T-helper 17 cell (primary cell): ENCODE measurements at regions not wholly inside any gene's neighbourhood (a gene's known extent, or its start where the extent isn't known, plus 50 kb on each side); places are given as distances from the start of the nearest gene placed in this dataset.

Experiments used
- ATAC-seq: fragments of 150-1000 bp; cut with Tn5 transposase; 2 replicates; pipeline ENCODE4 v1.10.0; 2021; ENCODE audit warnings: mild to moderate bottlenecking, moderate library complexity
- DNase-seq, 3 donors: peaks; one replicate each; pipeline versions ENCODE4 v3.0.0 to v3.0.0-alpha.2; 2020 to 2021
- H3K9me3 ChIP-seq: one replicate; pipeline ENCODE4 v1.7.0; 2013; ENCODE audit warnings: low read length, mild to moderate bottlenecking; ENCODE audit not compliant: control insufficient read depth, poor library complexity, severe bottlenecking
- H3K27ac Mint-ChIP-seq: one replicate; pipeline ENCODE4 v1.8.0; 2022; ENCODE audit warnings: mild to moderate bottlenecking, moderate library complexity, mixed read lengths
- H3K27me3 Mint-ChIP-seq: one replicate; pipeline ENCODE4 v1.8.0; 2022; ENCODE audit warnings: mixed read lengths
- H3K36me3 Mint-ChIP-seq: one replicate; pipeline ENCODE4 v1.8.0; 2022; ENCODE audit warnings: low read depth, mixed read lengths
- H3K4me1 Mint-ChIP-seq: one replicate; pipeline ENCODE4 v1.8.0; 2022; ENCODE audit warnings: mild to moderate bottlenecking, mixed read lengths
- H3K4me3 Mint-ChIP-seq: one replicate; pipeline ENCODE4 v1.8.0; 2022; ENCODE audit warnings: mild to moderate bottlenecking, moderate library complexity, mixed read lengths

- Mint-ChIP-seq H3K4me3 (no peak overlapping the region), H3K27me3 (no peaks in the 10 kb centered on the region), H3K36me3 (no peaks in the 10 kb centered on the region), H3K27ac (no peak overlapping the region), H3K4me1 (no peaks in the 10 kb centered on the region)
- ATAC-seq = no peak
- H3K9me3 ChIP-seq = no peaks in the 10 kb centered on the region
- no peak for DNase-seq
Measured at GRCh38 chr12:82057770-82058169, 298.6 kb upstream of the PPFIA2 start.

- no peaks in the 10 kb centered on the region for H3K9me3 ChIP-seq
- ATAC-seq = no peak
- DNase-seq = no peak
- no peaks in the 10 kb centered on the region for H3K36me3 Mint-ChIP-seq
- no peaks in the 10 kb centered on the region for H3K27me3 Mint-ChIP-seq
- no peak overlapping the region for H3K27ac Mint-ChIP-seq
- H3K4me3 Mint-ChIP-seq = no peak overlapping the region
- no peaks in the 10 kb centered on the region for H3K4me1 Mint-ChIP-seq
Measured at GRCh38 chr12:82055391-82055790, 296.2 kb upstream of the PPFIA2 start.

- no peaks in the 10 kb centered on the region for H3K27me3 Mint-ChIP-seq
- no peaks in the 10 kb centered on the region for H3K9me3 ChIP-seq
- no peak for ATAC-seq
- no peaks in the 10 kb centered on the region for H3K36me3 Mint-ChIP-seq
- DNase-seq = no peak
- no peak overlapping the region for H3K27ac Mint-ChIP-seq
- H3K4me1 Mint-ChIP-seq = no peaks in the 10 kb centered on the region
- H3K4me3 Mint-ChIP-seq = no peak overlapping the region
Measured at GRCh38 chr12:82054566-82054965, 295.4 kb upstream of the PPFIA2 start.

- H3K27me3 Mint-ChIP-seq = peaks cover 9% of the 10 kb centered on the region
- ATAC-seq (no peak), DNase-seq (no peak)
- H3K4me1 Mint-ChIP-seq = no peaks in the 10 kb centered on the region
- H3K27ac Mint-ChIP-seq = no peak overlapping the region
- H3K4me3 Mint-ChIP-seq = no peak overlapping the region
- H3K9me3 ChIP-seq = no peaks in the 10 kb centered on the region
- no peaks in the 10 kb centered on the region for H3K36me3 Mint-ChIP-seq
Measured at GRCh38 chr12:82047446-82047845, 288.3 kb upstream of the PPFIA2 start.

- Mint-ChIP-seq H3K36me3 (no peaks in the 10 kb centered on the region), H3K27me3 (peaks cover 8% of the 10 kb centered on the region), H3K4me1 (no peaks in the 10 kb centered on the region), H3K4me3 (no peak overlapping the region), H3K27ac (no peak overlapping the region)
- H3K9me3 ChIP-seq = no peaks in the 10 kb centered on the region
- DNase-seq = no peak
- no peak for ATAC-seq
Measured at GRCh38 chr12:82040987-82041743, 282.0 kb upstream of the PPFIA2 start.

GRCh38 chr12:82034769-82035168 is 275.6 kb upstream of the PPFIA2 start:
- Mint-ChIP-seq H3K36me3 (no peaks in the 10 kb centered on the region), H3K4me1 (no peaks in the 10 kb centered on the region), H3K27me3 (no peaks in the 10 kb centered on the region), H3K27ac (no peak overlapping the region), H3K4me3 (no peak overlapping the region)
- H3K9me3 ChIP-seq = no peaks in the 10 kb centered on the region
- DNase-seq (no peak), ATAC-seq (no peak)

GRCh38 chr12:82029936-82030335 is 270.8 kb upstream of the PPFIA2 start:
- no peak for ATAC-seq

GRCh38 chr12:82028772-82029171 is 269.6 kb upstream of the PPFIA2 start:
- Mint-ChIP-seq H3K4me1 (no peaks in the 10 kb centered on the region), H3K4me3 (no peak overlapping the region), H3K27me3 (no peaks in the 10 kb centered on the region), H3K27ac (no peak overlapping the region), H3K36me3 (no peaks in the 10 kb centered on the region)
- DNase-seq = no peak
- H3K9me3 ChIP-seq = no peaks in the 10 kb centered on the region
- no peak for ATAC-seq

More at GRCh38 chr12:82029936-82030335, 270.8 kb upstream of the PPFIA2 start:
- H3K36me3 Mint-ChIP-seq = no peaks in the 10 kb centered on the region
- no peaks in the 10 kb centered on the region for H3K27me3 Mint-ChIP-seq
- no peak overlapping the region for H3K4me3 Mint-ChIP-seq
- H3K9me3 ChIP-seq = no peaks in the 10 kb centered on the region
- DNase-seq = no peak
- no peak overlapping the region for H3K27ac Mint-ChIP-seq
- no peaks in the 10 kb centered on the region for H3K4me1 Mint-ChIP-seq

- ATAC-seq (no peak), DNase-seq (no peak)
- H3K27me3 Mint-ChIP-seq = no peaks in the 10 kb centered on the region
- no peaks in the 10 kb centered on the region for H3K9me3 ChIP-seq
- no peaks in the 10 kb centered on the region for H3K36me3 Mint-ChIP-seq
- H3K4me1 Mint-ChIP-seq = no peaks in the 10 kb centered on the region
- no peak overlapping the region for H3K4me3 Mint-ChIP-seq
- no peak overlapping the region for H3K27ac Mint-ChIP-seq
Measured at GRCh38 chr12:82027612-82028011, 268.5 kb upstream of the PPFIA2 start.

GRCh38 chr12:82025462-82025861 is 266.3 kb upstream of the PPFIA2 start:
- Mint-ChIP-seq H3K4me1 (no peaks in the 10 kb centered on the region), H3K4me3 (no peak overlapping the region), H3K36me3 (no peaks in the 10 kb centered on the region), H3K27me3 (no peaks in the 10 kb centered on the region), H3K27ac (no peak overlapping the region)
- ATAC-seq = no peak
- H3K9me3 ChIP-seq = no peaks in the 10 kb centered on the region
- no peak for DNase-seq

GRCh38 chr12:82019533-82019932 is 260.4 kb upstream of the PPFIA2 start:
- H3K4me1 Mint-ChIP-seq = no peaks in the 10 kb centered on the region
- no peaks in the 10 kb centered on the region for H3K27me3 Mint-ChIP-seq
- DNase-seq (no peak), ATAC-seq (no peak)
- no peaks in the 10 kb centered on the region for H3K36me3 Mint-ChIP-seq
- no peak overlapping the region for H3K4me3 Mint-ChIP-seq
- no peaks in the 10 kb centered on the region for H3K9me3 ChIP-seq
- no peak overlapping the region for H3K27ac Mint-ChIP-seq

- H3K27ac Mint-ChIP-seq = no peak overlapping the region
- no peaks in the 10 kb centered on the region for H3K4me1 Mint-ChIP-seq
- no peaks in the 10 kb centered on the region for H3K27me3 Mint-ChIP-seq
- H3K4me3 Mint-ChIP-seq = no peak overlapping the region
- no peak for DNase-seq
- no peaks in the 10 kb centered on the region for H3K9me3 ChIP-seq
- no peak for ATAC-seq
- H3K36me3 Mint-ChIP-seq = no peaks in the 10 kb centered on the region
Measured at GRCh38 chr12:82015623-82016347, 256.6 kb upstream of the PPFIA2 start.

GRCh38 chr12:82012176-82012575 is 253.0 kb upstream of the PPFIA2 start:
- Mint-ChIP-seq H3K4me3 (no peak overlapping the region), H3K27ac (no peak overlapping the region), H3K4me1 (no peaks in the 10 kb centered on the region), H3K27me3 (peaks cover 4% of the 10 kb centered on the region), H3K36me3 (no peaks in the 10 kb centered on the region)
- no peak for ATAC-seq
- no peak for DNase-seq
- H3K9me3 ChIP-seq = no peaks in the 10 kb centered on the region

- no peaks in the 10 kb centered on the region for H3K9me3 ChIP-seq
- no peaks in the 10 kb centered on the region for H3K36me3 Mint-ChIP-seq
- H3K27ac Mint-ChIP-seq = no peak overlapping the region
- no peak for ATAC-seq
- peaks cover 4% of the 10 kb centered on the region for H3K27me3 Mint-ChIP-seq
- DNase-seq = no peak
- H3K4me3 Mint-ChIP-seq = no peak overlapping the region
- no peaks in the 10 kb centered on the region for H3K4me1 Mint-ChIP-seq
Measured at GRCh38 chr12:82009524-82009923, 250.4 kb upstream of the PPFIA2 start.
